Activated T-cell treated with anti-CD3 and anti-CD28 coated beads, Interleukin-2, amount 50 U/mL, for 4 hours (primary cell): ENCODE measurements at regions not wholly inside any gene's neighbourhood (a gene's known extent, or its start where the extent isn't known, plus 50 kb on each side); places are given as distances from the start of the nearest gene placed in this dataset.

ENCODE experiments used
- ATAC-seq, 2 donors: fragments of 200-7000 bp; cut with Tn5 transposase; one replicate each; pipeline ENCODE4 v1.10.0; 2021
- DNase-seq: peaks from one replicate; pipeline ENCODE4 v3.0.0-alpha.2; 2020
- H3K27me3 Mint-ChIP-seq: one replicate; pipeline ENCODE4 v1.8.0; 2021; ENCODE audit warnings: low read depth, mixed read lengths
- H3K36me3 Mint-ChIP-seq: one replicate; pipeline ENCODE4 v1.8.0; 2022; ENCODE audit warnings: mixed read lengths; ENCODE audit not compliant: insufficient read depth
- H3K4me1 Mint-ChIP-seq: one replicate; pipeline ENCODE4 v1.8.0; 2021; ENCODE audit warnings: low read depth, mixed read lengths
- H3K4me3 Mint-ChIP-seq: one replicate; pipeline ENCODE4 v1.8.0; 2021; ENCODE audit warnings: mild to moderate bottlenecking, moderate library complexity, mixed read lengths
- H3K9me3 Mint-ChIP-seq: one replicate; pipeline ENCODE4 v1.8.0; 2021; ENCODE audit warnings: mixed read lengths

- DNase-seq (no peak), ATAC-seq (no peak)
- Mint-ChIP-seq H3K4me3 (no peak overlapping the region), H3K9me3 (no peaks in the 10 kb centered on the region), H3K27me3 (no peaks in the 10 kb centered on the region), H3K4me1 (peaks cover 22% of the 10 kb centered on the region), H3K36me3 (no peaks in the 10 kb centered on the region)
These were observed 779.8 kb downstream of the RNF144A start for GRCh38 chr2:7697052-7697451.

GRCh38 chr2:7701791-7702190 lies 784.6 kb downstream of the RNF144A start:
- H3K27me3 Mint-ChIP-seq: no peaks in the 10 kb centered on the region
- DNase-seq: no peak
- no peaks in the 10 kb centered on the region for H3K9me3 Mint-ChIP-seq
- no peak overlapping the region for H3K4me3 Mint-ChIP-seq
- H3K4me1 Mint-ChIP-seq: peaks cover 2% of the 10 kb centered on the region
- no peak for ATAC-seq
- H3K36me3 Mint-ChIP-seq: no peaks in the 10 kb centered on the region

GRCh38 chr2:7703048-7703447 lies 785.8 kb downstream of the RNF144A start:
- Mint-ChIP-seq H3K4me3 (no peak overlapping the region), H3K27me3 (no peaks in the 10 kb centered on the region), H3K9me3 (no peaks in the 10 kb centered on the region), H3K36me3 (no peaks in the 10 kb centered on the region), H3K4me1 (peaks cover 2% of the 10 kb centered on the region)
- DNase-seq: no peak
- no peak for ATAC-seq

GRCh38 chr2:7703543-7704144 lies 786.4 kb downstream of the RNF144A start:
- no peaks in the 10 kb centered on the region for H3K27me3 Mint-ChIP-seq
- no peaks in the 10 kb centered on the region for H3K9me3 Mint-ChIP-seq

GRCh38 chr2:7704296-7704865 lies 787.2 kb downstream of the RNF144A start:
- Mint-ChIP-seq H3K27me3 (no peaks in the 10 kb centered on the region), H3K9me3 (no peaks in the 10 kb centered on the region), H3K4me1 (peaks cover 2% of the 10 kb centered on the region), H3K36me3 (no peaks in the 10 kb centered on the region), H3K4me3 (no peak overlapping the region)
- DNase-seq (no peak), ATAC-seq (no peak)

More at GRCh38 chr2:7703543-7704144, 786.4 kb downstream of the RNF144A start:
- ATAC-seq: no peak
- no peak for DNase-seq
- peaks cover 2% of the 10 kb centered on the region for H3K4me1 Mint-ChIP-seq
- H3K4me3 Mint-ChIP-seq: no peak overlapping the region
- no peaks in the 10 kb centered on the region for H3K36me3 Mint-ChIP-seq

- no peak for DNase-seq
- Mint-ChIP-seq H3K36me3 (no peaks in the 10 kb centered on the region), H3K4me3 (no peak overlapping the region), H3K4me1 (peaks cover 2% of the 10 kb centered on the region), H3K9me3 (no peaks in the 10 kb centered on the region), H3K27me3 (no peaks in the 10 kb centered on the region)
- ATAC-seq: no peak
These were observed 789.6 kb downstream of the RNF144A start for GRCh38 chr2:7706791-7707190.

GRCh38 chr2:7707723-7708122 lies 790.5 kb downstream of the RNF144A start:
- Mint-ChIP-seq H3K27me3 (no peaks in the 10 kb centered on the region), H3K4me1 (peaks cover 2% of the 10 kb centered on the region), H3K4me3 (no peak overlapping the region), H3K36me3 (no peaks in the 10 kb centered on the region), H3K9me3 (no peaks in the 10 kb centered on the region)
- ATAC-seq: no peak
- DNase-seq: no peak

- Mint-ChIP-seq H3K27me3 (peaks cover 3% of the 10 kb centered on the region), H3K9me3 (no peaks in the 10 kb centered on the region), H3K4me3 (no peak overlapping the region), H3K4me1 (no peaks in the 10 kb centered on the region), H3K36me3 (no peaks in the 10 kb centered on the region)
- ATAC-seq (peak in 1 of 2 donors; percentile 59), DNase-seq (no peak)
These were observed 792.7 kb downstream of the RNF144A start for GRCh38 chr2:7709907-7710306.

- H3K27me3 Mint-ChIP-seq: peaks cover 3% of the 10 kb centered on the region
- no peak overlapping the region for H3K4me3 Mint-ChIP-seq
- ATAC-seq (no peak), DNase-seq (no peak)
- no peaks in the 10 kb centered on the region for H3K4me1 Mint-ChIP-seq
- H3K9me3 Mint-ChIP-seq: no peaks in the 10 kb centered on the region
- H3K36me3 Mint-ChIP-seq: no peaks in the 10 kb centered on the region
These were observed 794.0 kb downstream of the RNF144A start for GRCh38 chr2:7711167-7711566.

GRCh38 chr2:7719876-7720275 lies 802.7 kb downstream of the RNF144A start:
- Mint-ChIP-seq H3K36me3 (no peaks in the 10 kb centered on the region), H3K9me3 (no peaks in the 10 kb centered on the region), H3K4me3 (peak overlapping the region; percentile 46), H3K27me3 (no peaks in the 10 kb centered on the region), H3K4me1 (peaks cover 22% of the 10 kb centered on the region)
- ATAC-seq (no peak), DNase-seq (no peak)

GRCh38 chr2:7721413-7721995 lies 804.3 kb downstream of the RNF144A start:
- Mint-ChIP-seq H3K9me3 (no peaks in the 10 kb centered on the region), H3K4me3 (no peak overlapping the region), H3K4me1 (peaks cover 34% of the 10 kb centered on the region), H3K27me3 (no peaks in the 10 kb centered on the region), H3K36me3 (no peaks in the 10 kb centered on the region)
- ATAC-seq (no peak), DNase-seq (no peak)

- Mint-ChIP-seq H3K4me3 (peak overlapping the region; percentile 5), H3K27me3 (no peaks in the 10 kb centered on the region), H3K4me1 (peaks cover 40% of the 10 kb centered on the region), H3K36me3 (no peaks in the 10 kb centered on the region), H3K9me3 (no peaks in the 10 kb centered on the region)
- ATAC-seq (no peak), DNase-seq (no peak)
These were observed 805.1 kb downstream of the RNF144A start for GRCh38 chr2:7722212-7722910.

- no peaks in the 10 kb centered on the region for H3K27me3 Mint-ChIP-seq
- DNase-seq: no peak
- H3K9me3 Mint-ChIP-seq: no peaks in the 10 kb centered on the region
- H3K36me3 Mint-ChIP-seq: no peaks in the 10 kb centered on the region
- no peak overlapping the region for H3K4me3 Mint-ChIP-seq
- H3K4me1 Mint-ChIP-seq: peaks cover 48% of the 10 kb centered on the region
- no peak for ATAC-seq
These were observed 807.1 kb downstream of the RNF144A start for GRCh38 chr2:7724336-7724735.

GRCh38 chr2:7725171-7725849 lies 808.1 kb downstream of the RNF144A start:
- Mint-ChIP-seq H3K4me1 (peaks cover 46% of the 10 kb centered on the region), H3K27me3 (no peaks in the 10 kb centered on the region), H3K4me3 (peak overlapping the region; percentile 77), H3K9me3 (no peaks in the 10 kb centered on the region), H3K36me3 (no peaks in the 10 kb centered on the region)
- DNase-seq: no peak
- peak; percentile 68 to 72 for ATAC-seq
